AG20443 (cell line): ENCODE measurements at regions not wholly inside any gene's neighbourhood (a gene's known extent, or its start where the extent isn't known, plus 50 kb on each side); places are given as distances from the start of the nearest gene placed in this dataset.
A peak's percentile ranks its signal among the peaks of the same experiment; 100 is the strongest.
"Not testable (repeated sequence)": the region's sequence is repeated elsewhere in the genome, so short reads cannot be mapped to it uniquely, and the experiment has no call there.

ENCODE experiments used
- DNase-seq: peaks from one replicate; pipeline ENCODE4 v3.0.0; 2012; ENCODE audit warnings: low spot score, mixed read lengths

GRCh38 chr15:62889141-62889661 is 153.3 kb upstream of the TPM1 start:
- no peak for DNase-seq

- DNase-seq = peak; percentile 70
These were observed 152.6 kb upstream of the TPM1 start for GRCh38 chr15:62889734-62890505.

GRCh38 chr15:62894322-62895085 is 148.0 kb upstream of the TPM1 start:
- no peak for DNase-seq

- DNase-seq = no peak
These were observed 147.2 kb upstream of the TPM1 start for GRCh38 chr15:62895139-62895866.

GRCh38 chr15:62895905-62896316 is 146.6 kb upstream of the TPM1 start:
- no peak for DNase-seq

- no peak for DNase-seq
These were observed 146.1 kb upstream of the TPM1 start for GRCh38 chr15:62896380-62896866.

- DNase-seq = peak; percentile 97
These were observed 145.5 kb upstream of the TPM1 start for GRCh38 chr15:62896969-62897486.

GRCh38 chr15:62897634-62898033 is 144.9 kb upstream of the TPM1 start:
- DNase-seq = no peak

GRCh38 chr15:62899090-62899493 is 143.5 kb upstream of the TPM1 start:
- DNase-seq = no peak

GRCh38 chr15:62900071-62900802 is 142.3 kb upstream of the TPM1 start:
- DNase-seq = no peak

GRCh38 chr15:62901087-62901486 is 141.5 kb upstream of the TPM1 start:
- no peak for DNase-seq

- DNase-seq = no peak
These were observed 140.5 kb upstream of the TPM1 start for GRCh38 chr15:62901909-62902546.

- no peak for DNase-seq
These were observed 139.7 kb upstream of the TPM1 start for GRCh38 chr15:62902821-62903220.

GRCh38 chr15:62903437-62903836 is 139.1 kb upstream of the TPM1 start:
- DNase-seq = no peak

- no peak for DNase-seq
These were observed 138.3 kb upstream of the TPM1 start for GRCh38 chr15:62904041-62904910.

GRCh38 chr15:62906627-62907026 is 135.9 kb upstream of the TPM1 start:
- peak; percentile 3 for DNase-seq

- peak; percentile 1 for DNase-seq
These were observed 135.3 kb upstream of the TPM1 start for GRCh38 chr15:62907275-62907674.

GRCh38 chr15:62908341-62908740 is 134.2 kb upstream of the TPM1 start:
- DNase-seq = not testable (repeated sequence)

GRCh38 chr15:62909257-62909656 is 133.3 kb upstream of the TPM1 start:
- DNase-seq = peak; percentile 7

- DNase-seq = no peak
These were observed 130.3 kb upstream of the TPM1 start for GRCh38 chr15:62912282-62912681.
